GM21381 (cell line): ENCODE measurements at regions not wholly inside any gene's neighbourhood (a gene's known extent, or its start where the extent isn't known, plus 50 kb on each side); places are given as distances from the start of the nearest gene placed in this dataset.

Experiments used
- ATAC-seq: cut with Tn5 transposase; IDR thresholded peaks from one replicate; pipeline ENCODE4 v1.9.1; 2021; ENCODE audit warnings: mild to moderate bottlenecking, moderate library complexity; ENCODE audit not compliant: unreplicated experiment

GRCh38 chr6:145380186-145380585 lies 355.1 kb downstream of the EPM2A start:
- ATAC-seq: no peak

DNA sequence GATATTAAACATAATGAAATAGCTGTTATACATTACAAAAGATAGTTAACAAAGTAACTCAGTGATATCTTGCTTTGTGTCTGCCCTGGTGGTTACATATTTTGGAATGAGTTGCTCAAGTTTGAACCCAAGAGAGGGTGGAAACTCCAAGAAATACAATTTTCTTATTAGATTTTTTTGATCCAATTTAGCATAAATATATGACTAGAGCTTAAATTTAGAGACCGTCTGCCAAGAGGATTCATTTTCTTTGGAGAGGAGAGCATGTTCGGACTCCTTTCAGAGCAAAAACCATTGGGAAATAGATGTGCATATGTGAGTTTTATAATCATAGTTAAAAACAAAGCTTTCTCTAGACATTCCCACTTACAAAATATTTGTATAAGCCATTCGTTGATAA lies 353.4 kb downstream of the EPM2A start:
- no peak for ATAC-seq

- ATAC-seq: no peak
Observed at GRCh38 chr6:145383428-145383827, 351.9 kb downstream of the EPM2A start.

DNA sequence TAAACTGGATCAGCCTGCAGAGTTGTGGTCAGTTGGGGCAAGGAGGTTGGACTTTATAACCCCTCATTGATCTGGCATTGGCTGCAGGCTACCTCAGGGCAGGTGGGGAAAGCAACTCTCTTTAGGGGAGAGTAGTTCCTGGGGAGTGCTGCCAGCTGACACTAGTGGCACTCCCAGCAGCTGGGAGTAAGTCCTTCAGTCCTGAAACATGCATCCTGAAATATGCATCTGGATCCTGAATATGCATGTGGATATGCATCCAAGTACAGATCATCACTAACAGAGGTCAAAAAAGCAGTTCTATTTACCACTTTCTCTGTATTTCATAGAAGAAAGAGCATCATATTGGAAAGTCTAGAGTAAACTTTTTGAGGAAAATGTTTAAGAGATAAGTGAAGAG lies 350.8 kb downstream of the EPM2A start:
- no peak for ATAC-seq

GRCh38 chr6:145396499-145396898 lies 338.8 kb downstream of the EPM2A start:
- ATAC-seq: no peak

GRCh38 chr6:145400508-145400907 lies 334.8 kb downstream of the EPM2A start:
- ATAC-seq: no peak

- no peak for ATAC-seq
Observed at GRCh38 chr6:145405006-145405551, 330.2 kb downstream of the EPM2A start.

GRCh38 chr6:145406783-145407182 lies 328.5 kb downstream of the EPM2A start:
- no peak for ATAC-seq

- ATAC-seq: no peak
Observed at GRCh38 chr6:145415616-145416015, 319.7 kb downstream of the EPM2A start.

DNA sequence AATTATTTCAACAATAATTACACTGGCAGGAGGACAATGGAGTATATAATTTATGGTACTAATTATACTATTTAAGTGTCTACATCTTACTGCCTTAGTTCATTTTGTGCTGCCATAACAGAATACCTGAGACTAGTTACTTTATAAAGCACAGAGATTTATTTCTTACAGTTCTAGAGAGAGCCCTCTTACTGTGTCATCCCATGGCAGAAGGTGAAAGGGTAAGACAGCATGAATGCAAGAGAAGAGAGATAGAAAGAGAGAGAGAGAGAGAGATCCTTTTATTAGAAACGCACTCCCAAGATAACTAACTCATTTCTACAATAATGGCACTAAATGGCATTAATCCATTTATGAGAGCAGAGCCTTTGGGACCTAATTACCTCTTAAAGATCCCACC lies 314.7 kb downstream of the EPM2A start:
- no peak for ATAC-seq

- ATAC-seq: no peak
Observed at GRCh38 chr6:145423936-145424335, 311.4 kb downstream of the EPM2A start.

GRCh38 chr6:145427232-145427631 lies 308.1 kb downstream of the EPM2A start:
- no peak for ATAC-seq

GRCh38 chr6:145428706-145429105 lies 306.6 kb downstream of the EPM2A start:
- no peak for ATAC-seq

DNA sequence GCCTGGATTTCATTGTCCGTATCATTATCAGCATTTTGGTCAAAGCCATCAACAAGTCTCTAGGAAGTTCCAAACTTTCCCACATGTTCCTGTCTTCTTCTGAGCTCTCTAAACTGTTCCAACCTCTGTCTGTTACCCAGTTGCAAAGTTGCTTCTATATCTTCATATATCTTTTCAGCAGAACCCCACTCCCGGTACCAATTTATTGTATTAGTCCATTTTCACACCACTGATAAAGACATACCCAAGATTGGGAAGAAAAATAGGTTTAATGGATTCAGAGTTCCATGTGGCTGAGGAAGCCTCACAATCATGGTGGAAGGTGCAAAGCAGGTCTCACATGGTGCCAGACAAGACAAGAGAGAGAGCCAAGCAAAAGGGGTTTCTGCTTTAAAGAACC lies 293.2 kb downstream of the EPM2A start:
- ATAC-seq: no peak

DNA sequence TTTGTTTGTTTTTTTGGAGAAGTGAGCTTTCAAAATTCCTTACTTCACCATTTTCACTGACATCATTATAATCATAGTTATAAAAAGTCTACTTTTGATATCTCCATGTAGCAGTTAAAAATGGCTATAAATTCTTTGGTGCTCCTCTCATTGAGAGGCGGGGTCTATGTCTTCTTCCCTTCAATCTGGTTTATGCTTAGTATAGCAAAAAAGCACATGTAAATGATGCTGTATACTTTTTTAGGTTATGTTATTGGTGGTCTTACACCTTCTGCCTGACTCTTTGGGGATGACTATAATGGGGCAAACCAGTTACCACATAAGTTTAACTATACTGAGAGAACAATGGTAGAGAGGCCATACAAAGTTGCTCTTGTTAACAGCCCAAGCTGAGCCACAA lies 289.6 kb downstream of the EPM2A start:
- ATAC-seq: no peak

DNA sequence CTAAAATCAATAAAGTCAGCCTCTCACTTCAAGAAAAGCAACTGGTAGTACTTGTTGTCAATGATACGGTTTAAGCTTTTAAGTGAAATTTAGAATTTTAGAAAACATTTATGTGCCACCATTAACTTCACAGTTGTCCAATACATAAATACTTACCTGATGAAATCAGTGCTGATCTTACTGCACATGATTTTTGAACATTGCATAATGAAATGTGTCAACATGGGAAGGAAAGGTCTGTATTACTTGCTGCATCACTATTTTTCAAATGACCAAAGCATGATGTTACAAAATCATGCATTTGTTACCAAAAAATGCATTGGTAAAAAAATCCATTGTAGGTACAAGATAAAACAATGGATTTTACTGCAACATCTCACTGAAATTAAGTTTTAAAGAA lies 284.3 kb downstream of the EPM2A start:
- no peak for ATAC-seq

DNA sequence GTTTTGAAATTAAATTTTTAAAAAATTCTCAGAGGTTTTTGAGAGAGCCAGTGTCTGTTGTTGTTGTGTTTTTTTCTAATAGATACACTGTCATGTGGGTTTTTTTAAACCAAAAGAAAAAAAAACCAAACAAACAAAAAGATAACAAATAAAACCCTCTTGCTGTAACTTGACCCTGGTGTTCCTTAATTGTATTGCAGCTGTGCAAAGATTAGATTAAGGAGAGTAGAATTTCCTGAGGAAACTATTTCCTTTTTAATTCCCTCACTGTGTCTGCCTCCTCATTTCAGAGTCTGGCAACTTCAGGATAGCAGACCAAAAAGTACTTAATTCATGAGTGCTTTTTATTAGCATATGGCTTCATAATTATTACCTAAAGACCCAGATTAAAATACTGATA lies 281.9 kb downstream of the EPM2A start:
- ATAC-seq: no peak

GRCh38 chr6:145454006-145454405 lies 281.3 kb downstream of the EPM2A start:
- ATAC-seq: no peak

DNA sequence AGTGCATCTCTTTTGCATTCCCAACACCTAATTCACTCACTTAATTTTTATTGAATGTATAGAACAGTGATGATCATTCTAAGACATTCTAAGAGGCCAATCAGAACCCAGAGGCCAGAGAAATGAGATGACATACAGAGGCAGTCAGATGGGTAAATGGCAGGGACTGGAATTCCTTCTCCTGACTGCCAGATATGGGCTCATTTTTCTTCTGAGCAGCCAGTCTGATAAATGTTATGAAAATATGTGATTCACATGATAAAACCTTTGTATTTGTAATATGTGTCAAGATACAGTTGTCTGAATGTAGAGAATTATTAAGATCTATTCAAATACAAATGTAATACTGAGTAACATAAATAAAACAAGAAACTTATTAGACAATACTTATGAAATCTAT lies 277.8 kb downstream of the EPM2A start:
- ATAC-seq: no peak

DNA sequence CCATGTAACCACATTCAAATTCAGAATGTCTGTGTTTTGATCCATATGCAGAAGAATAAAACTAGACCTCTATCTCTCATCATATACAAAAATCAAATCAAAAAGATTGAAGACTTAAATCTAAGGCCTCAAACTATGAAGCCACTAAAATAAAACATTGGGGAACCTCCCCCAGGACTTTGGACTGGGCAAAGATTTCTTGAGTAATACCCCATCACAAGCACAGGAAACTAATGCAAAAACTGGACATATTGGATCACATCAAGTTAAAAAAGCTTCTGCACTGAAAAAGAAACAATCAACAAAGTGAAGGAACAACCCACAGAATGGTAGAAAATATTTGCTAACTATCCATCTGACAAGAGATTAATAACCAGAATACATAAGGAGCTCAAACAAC lies 266.8 kb downstream of the EPM2A start:
- no peak for ATAC-seq

DNA sequence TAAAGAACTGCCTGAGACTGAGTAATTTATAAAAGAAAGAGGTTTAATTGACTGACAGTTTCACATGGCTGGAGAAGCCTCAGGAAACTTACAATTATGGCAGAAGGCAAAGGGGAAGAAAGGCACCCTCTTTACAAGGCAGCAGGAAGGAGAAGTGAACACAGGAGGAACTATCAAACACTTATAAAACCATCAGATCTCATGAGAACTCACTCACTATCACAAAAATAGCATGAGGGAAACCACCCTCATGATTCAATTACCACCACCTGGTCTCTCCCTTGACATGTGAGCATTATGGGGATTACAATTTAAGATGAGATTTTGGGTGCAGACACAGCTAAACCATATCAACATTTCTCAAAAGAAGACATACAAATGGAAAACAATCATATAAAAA lies 266.3 kb downstream of the EPM2A start:
- no peak for ATAC-seq

- ATAC-seq: no peak
Observed at GRCh38 chr6:145475794-145476396, 259.4 kb downstream of the EPM2A start.

- ATAC-seq: no peak
Observed at GRCh38 chr6:145480024-145480423, 255.3 kb downstream of the EPM2A start.
